HCT116 (cell line): ENCODE measurements at regions not wholly inside any gene's neighbourhood (a gene's known extent, or its start where the extent isn't known, plus 50 kb on each side); places are given as distances from the start of the nearest gene placed in this dataset.

Source experiments
- FOSL1 ChIP-seq: IDR thresholded peaks from 2 replicates; pipeline ENCODE4 v1.6.1; 2012; ENCODE audit warnings: low read depth
- JUND ChIP-seq: IDR thresholded peaks from 2 replicates; pipeline ENCODE4 v1.6.1; 2012
- POLR2A ChIP-seq: IDR thresholded peaks from 2 replicates; pipeline ENCODE4 v1.7.0; 2011; ENCODE audit warnings: borderline replicate concordance; ENCODE audit not compliant: insufficient read depth, insufficient read length; ENCODE audit errors: extremely low read depth
- RAD21 ChIP-seq: IDR thresholded peaks from 2 replicates; pipeline ENCODE4 v1.6.1; 2012; ENCODE audit warnings: low read depth, mild to moderate bottlenecking
- SP1 ChIP-seq: IDR thresholded peaks from 2 replicates; pipeline ENCODE4 v1.6.1; 2012; ENCODE audit warnings: low read depth
- TF ChIP-seq, protein P1 (sequence below), 3 experiments: fragments of 200-600 bp in 1 of 3; sonication (generic) in 1 of 3; IDR thresholded peaks in 2 of 3; conservative IDR thresholded peaks in 1 of 3; 2 replicates each; pipeline ENCODE4 v1.5.1; 2012 to 2017; ENCODE audit warnings: low read depth in 2 of 3, low read length in 2 of 3, antibody characterized with exemption in 1 of 3, borderline replicate concordance in 1 of 3, control low read depth in 1 of 3, mild to moderate bottlenecking in 1 of 3, mixed read lengths in 1 of 3, mixed run types in 1 of 3, moderate library complexity in 1 of 3; ENCODE audit not compliant: insufficient read depth in 1 of 3

DNA sequence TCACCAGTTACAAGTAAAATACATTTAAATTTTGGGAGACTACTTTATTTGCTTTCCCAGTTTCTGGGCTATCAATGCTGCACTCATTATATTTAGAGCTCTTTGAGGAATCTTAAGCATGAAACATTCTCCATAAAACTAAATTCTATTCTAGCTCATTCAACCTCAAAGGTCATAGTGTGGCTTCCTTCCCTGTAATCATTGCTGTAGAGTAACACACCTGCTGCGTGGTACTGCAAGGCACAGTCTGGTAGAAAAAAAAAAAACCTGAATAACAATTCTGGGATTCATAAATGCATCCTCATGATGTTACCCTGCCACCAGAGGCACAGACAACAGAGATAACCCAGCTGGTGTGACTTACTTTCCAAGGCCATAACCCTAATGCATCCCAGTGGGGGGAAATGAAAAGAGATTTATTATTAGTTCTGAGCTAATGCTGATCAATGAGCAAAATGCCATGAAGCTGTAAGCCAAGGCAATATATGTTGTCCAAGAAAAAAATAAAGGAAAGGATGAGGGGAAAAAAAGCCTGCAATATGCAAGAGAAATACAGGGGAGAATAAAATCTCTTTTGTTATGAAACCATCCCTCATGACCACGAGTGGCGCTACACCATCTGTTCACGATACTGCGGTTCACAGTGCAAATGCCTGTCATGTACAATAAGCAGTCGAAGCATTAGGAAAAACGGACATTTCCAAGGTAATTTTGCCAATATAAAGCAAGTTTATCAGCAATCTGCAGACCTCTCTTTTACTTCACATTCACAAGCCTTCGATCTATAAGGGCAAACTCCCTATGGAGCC is 1481.6 kb upstream of the PIK3C3 start:
- TF ChIP-seq, protein P1, sequence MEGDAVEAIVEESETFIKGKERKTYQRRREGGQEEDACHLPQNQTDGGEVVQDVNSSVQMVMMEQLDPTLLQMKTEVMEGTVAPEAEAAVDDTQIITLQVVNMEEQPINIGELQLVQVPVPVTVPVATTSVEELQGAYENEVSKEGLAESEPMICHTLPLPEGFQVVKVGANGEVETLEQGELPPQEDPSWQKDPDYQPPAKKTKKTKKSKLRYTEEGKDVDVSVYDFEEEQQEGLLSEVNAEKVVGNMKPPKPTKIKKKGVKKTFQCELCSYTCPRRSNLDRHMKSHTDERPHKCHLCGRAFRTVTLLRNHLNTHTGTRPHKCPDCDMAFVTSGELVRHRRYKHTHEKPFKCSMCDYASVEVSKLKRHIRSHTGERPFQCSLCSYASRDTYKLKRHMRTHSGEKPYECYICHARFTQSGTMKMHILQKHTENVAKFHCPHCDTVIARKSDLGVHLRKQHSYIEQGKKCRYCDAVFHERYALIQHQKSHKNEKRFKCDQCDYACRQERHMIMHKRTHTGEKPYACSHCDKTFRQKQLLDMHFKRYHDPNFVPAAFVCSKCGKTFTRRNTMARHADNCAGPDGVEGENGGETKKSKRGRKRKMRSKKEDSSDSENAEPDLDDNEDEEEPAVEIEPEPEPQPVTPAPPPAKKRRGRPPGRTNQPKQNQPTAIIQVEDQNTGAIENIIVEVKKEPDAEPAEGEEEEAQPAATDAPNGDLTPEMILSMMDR (IDR thresholded peaks at IDR 0.05 in 2 of 3, conservative IDR thresholded peaks at IDR 0.05 in 1 of 3; ENCODE audit: borderline replicate concordance in 1 of 3, insufficient read depth in 1 of 3, low read depth in 2 of 3, low read length in 2 of 3), result no peak
- TF ChIP-seq RAD21 (no peak), SP1 (no peak), FOSL1 (no peak), JUND (no peak), POLR2A (no peak)
